Fibroblast of lung (primary cell): ENCODE measurements at regions not wholly inside any gene's neighbourhood (a gene's known extent, or its start where the extent isn't known, plus 50 kb on each side); places are given as distances from the start of the nearest gene placed in this dataset.

Experiments used
- DNase-seq, 2 donors: peaks; one replicate each; pipeline versions ENCODE4 v3.0.0 to v3.0.0-alpha.2; 2010; ENCODE audit warnings: low read depth in 2 of 2
- H2AFZ ChIP-seq: 2 replicates; pipeline ENCODE4 v1.5.1; 2012; ENCODE audit warnings: low read length, control low read depth, inconsistent platforms
- H3K27ac ChIP-seq: 2 replicates; pipeline ENCODE4 v1.5.1; 2011; ENCODE audit warnings: low read length, control low read depth; ENCODE audit not compliant: insufficient read depth
- H3K27me3 ChIP-seq: 2 replicates; pipeline ENCODE4 v1.5.1; 2011; ENCODE audit warnings: mild to moderate bottlenecking, low read length; ENCODE audit not compliant: control insufficient read depth, insufficient read depth
- H3K36me3 ChIP-seq: 2 replicates; pipeline ENCODE4 v1.5.1; 2011; ENCODE audit warnings: low read length; ENCODE audit not compliant: control insufficient read depth, insufficient read depth
- H3K4me1 ChIP-seq: 2 replicates; pipeline ENCODE4 v1.5.1; 2011; ENCODE audit warnings: low read length; ENCODE audit not compliant: control insufficient read depth, insufficient read depth; ENCODE audit errors: extremely low read depth
- H3K4me2 ChIP-seq: 2 replicates; pipeline ENCODE4 v1.5.1; 2011; ENCODE audit warnings: low read length, control low read depth; ENCODE audit not compliant: insufficient read depth; ENCODE audit errors: extremely low read depth
- H3K4me3 ChIP-seq, 4 experiments: fragments of 200-600 bp in 1 of 4; sonication (generic) in 1 of 4; replicated peaks in 1 of 4; 2 replicates each; pipeline ENCODE4 v1.5.1; 2011 to 2016; ENCODE audit warnings: low read length in 4 of 4, low read depth in 3 of 4, mild to moderate bottlenecking in 3 of 4, control low read depth in 2 of 4, inconsistent platforms in 1 of 4, mixed read lengths in 1 of 4; ENCODE audit not compliant: insufficient read depth in 1 of 4; ENCODE audit errors: control extremely low read depth in 1 of 4
- H3K79me2 ChIP-seq: 2 replicates; pipeline ENCODE4 v1.5.1; 2012; ENCODE audit warnings: mild to moderate bottlenecking, low read length, inconsistent platforms; ENCODE audit not compliant: control insufficient read depth, insufficient read depth
- H3K9ac ChIP-seq: 2 replicates; pipeline ENCODE4 v1.5.1; 2011; ENCODE audit warnings: mild to moderate bottlenecking, low read length, control low read depth; ENCODE audit not compliant: insufficient read depth
- H3K9me3 ChIP-seq: 2 replicates; pipeline ENCODE4 v1.5.1; 2012; ENCODE audit warnings: low read depth, low read length; ENCODE audit not compliant: control insufficient read depth, insufficient read depth
- H4K20me1 ChIP-seq: 2 replicates; pipeline ENCODE4 v1.5.1; 2011; ENCODE audit warnings: low read length; ENCODE audit not compliant: control insufficient read depth, insufficient read depth; ENCODE audit errors: extremely low read depth
- CTCF ChIP-seq, 2 donors: IDR thresholded peaks in 1 of 2; conservative IDR thresholded peaks in 1 of 2; 1 replicate in 1 of 2; 2 replicates in 1 of 2; pipeline ENCODE4 v1.5.1; 2011 to 2012; ENCODE audit warnings: low read length in 2 of 2, control low read depth in 1 of 2, inconsistent platforms in 1 of 2, low read depth in 1 of 2, mild to moderate bottlenecking in 1 of 2
- EZH2 ChIP-seq: IDR thresholded peaks from 2 replicates; pipeline ENCODE4 v1.5.1; 2012; ENCODE audit warnings: low read length, control low read depth, mild to moderate bottlenecking; ENCODE audit errors: missing control alignments

GRCh38 chr4:74615411-74615810 is 170.5 kb downstream of the AREG start:
- Histone ChIP-seq H3K4me3 (no peak overlapping the region), H3K9me3 (no peaks in the 10 kb centered on the region), H3K4me1 (peaks cover 8% of the 10 kb centered on the region), H3K36me3 (no peaks in the 10 kb centered on the region), H2AFZ (no peak overlapping the region), H3K27me3 (no peaks in the 10 kb centered on the region), H3K9ac (no peak overlapping the region), H3K4me2 (no peak overlapping the region), H3K79me2 (no peaks in the 10 kb centered on the region), H4K20me1 (no peaks in the 10 kb centered on the region), H3K27ac (no peak overlapping the region)
- no peak for TF ChIP-seq CTCF (conservative IDR thresholded peaks at IDR 0.05 in 1 of 2, IDR thresholded peaks at IDR 0.05 in 1 of 2; ENCODE audit: low read depth in 1 of 2, low read length in 2 of 2)
- no peak for TF ChIP-seq EZH2
- DNase-seq = no peak

DNA sequence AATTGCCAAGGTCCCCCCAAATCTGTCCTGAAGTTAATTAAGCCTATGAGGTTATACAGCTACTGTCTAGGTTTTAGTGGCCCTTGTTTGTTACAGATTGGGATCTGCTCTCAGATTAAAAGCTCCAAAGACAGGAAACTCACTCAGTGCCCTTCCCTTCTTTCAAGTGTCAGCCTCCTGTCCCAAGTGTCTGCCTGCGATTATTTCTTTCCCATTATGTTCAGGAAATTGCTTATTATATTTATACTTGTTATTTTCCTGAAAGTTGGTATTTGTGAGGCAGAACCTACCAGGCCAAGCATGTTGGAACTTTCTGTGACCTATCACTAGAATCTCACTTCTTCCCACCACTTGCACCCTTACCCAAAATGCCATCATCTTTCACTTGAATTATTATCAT is 173.2 kb downstream of the AREG start:
- no peak overlapping the region for H3K4me3 ChIP-seq
- no peaks in the 10 kb centered on the region for H3K27me3 ChIP-seq
- DNase-seq = no peak
- H3K27ac ChIP-seq = no peak overlapping the region
- H4K20me1 ChIP-seq = no peaks in the 10 kb centered on the region
- H3K79me2 ChIP-seq = no peaks in the 10 kb centered on the region
- H2AFZ ChIP-seq = no peak overlapping the region
- no peak overlapping the region for H3K4me2 ChIP-seq
- H3K4me1 ChIP-seq = peaks cover 8% of the 10 kb centered on the region
- TF ChIP-seq EZH2 (no peak), CTCF (conservative IDR thresholded peaks at IDR 0.05 in 1 of 2, IDR thresholded peaks at IDR 0.05 in 1 of 2; ENCODE audit: low read depth in 1 of 2, low read length in 2 of 2) (no peak)
- no peaks in the 10 kb centered on the region for H3K9me3 ChIP-seq
- no peak overlapping the region for H3K9ac ChIP-seq
- no peaks in the 10 kb centered on the region for H3K36me3 ChIP-seq

DNA sequence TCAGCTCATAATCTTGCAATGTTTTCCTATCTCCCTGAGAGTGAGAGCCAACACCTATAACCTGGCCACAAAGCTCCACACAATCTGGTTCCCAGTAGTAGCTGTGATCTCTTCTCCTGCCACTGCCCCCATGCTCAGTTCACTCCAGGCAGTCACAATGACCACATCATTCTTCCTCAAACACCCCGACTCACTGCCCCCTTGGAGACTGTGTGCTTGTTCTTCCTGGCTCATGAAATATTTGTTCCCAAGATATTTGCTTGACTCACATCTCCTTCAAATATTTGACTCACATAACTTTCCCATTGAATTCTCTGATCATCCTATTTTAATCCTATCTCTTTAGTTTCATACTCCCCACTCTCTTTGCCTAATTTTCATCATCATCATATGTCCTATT is 173.7 kb downstream of the AREG start:
- DNase-seq = peak in 1 of 2 donors; percentile 76
- no peak overlapping the region for H3K9ac ChIP-seq
- TF ChIP-seq CTCF (conservative IDR thresholded peaks at IDR 0.05 in 1 of 2, IDR thresholded peaks at IDR 0.05 in 1 of 2; ENCODE audit: low read depth in 1 of 2, low read length in 2 of 2) = no peak
- no peaks in the 10 kb centered on the region for H3K27me3 ChIP-seq
- H2AFZ ChIP-seq = no peak overlapping the region
- H3K4me2 ChIP-seq = no peak overlapping the region
- H3K4me3 ChIP-seq = no peak overlapping the region
- no peaks in the 10 kb centered on the region for H4K20me1 ChIP-seq
- peaks cover 8% of the 10 kb centered on the region for H3K4me1 ChIP-seq
- no peaks in the 10 kb centered on the region for H3K79me2 ChIP-seq
- H3K36me3 ChIP-seq = no peaks in the 10 kb centered on the region
- no peaks in the 10 kb centered on the region for H3K9me3 ChIP-seq
- H3K27ac ChIP-seq = no peak overlapping the region
